ENCODE measurements at regions not wholly inside any gene's neighbourhood (a gene's known extent, or its start where the extent isn't known, plus 50 kb on each side); places are given as distances from the start of the nearest gene placed in this dataset.

- no peak for DNase-seq (ENCODE audit: low read depth in 2 of 2)
Observed at GRCh38 chr16:80489173-80489572, 51.6 kb upstream of the DYNLRB2 start.

GRCh38 chr16:80488167-80488566 is 52.6 kb upstream of the DYNLRB2 start:
- DNase-seq (ENCODE audit: low read depth in 2 of 2), result no peak

GRCh38 chr16:80480664-80481063 is 60.1 kb upstream of the DYNLRB2 start:
- no peak for DNase-seq (ENCODE audit: low read depth in 2 of 2)

GRCh38 chr16:80477838-80478237 is 63.0 kb upstream of the DYNLRB2 start:
- no peak for DNase-seq (ENCODE audit: low read depth in 2 of 2)

- DNase-seq (ENCODE audit: low read depth in 2 of 2), result no peak
Observed at GRCh38 chr16:80468029-80468428, 72.8 kb upstream of the DYNLRB2 start.

GRCh38 chr16:80466024-80466987 is 74.5 kb upstream of the DYNLRB2 start:
- peak; percentile 41 to 44 for DNase-seq (ENCODE audit: low read depth in 2 of 2)

- DNase-seq (ENCODE audit: low read depth in 2 of 2), result no peak
Observed at GRCh38 chr16:80463751-80464495, 76.9 kb upstream of the DYNLRB2 start.

GRCh38 chr16:80463326-80463725 is 77.5 kb upstream of the DYNLRB2 start:
- no peak for DNase-seq (ENCODE audit: low read depth in 2 of 2)

GRCh38 chr16:80462917-80463316 is 77.9 kb upstream of the DYNLRB2 start:
- DNase-seq (ENCODE audit: low read depth in 2 of 2), result no peak

- no peak for DNase-seq (ENCODE audit: low read depth in 2 of 2)
Observed at GRCh38 chr16:80460988-80461387, 79.8 kb upstream of the DYNLRB2 start.

GRCh38 chr16:80459966-80460365 is 80.8 kb upstream of the DYNLRB2 start:
- DNase-seq (ENCODE audit: low read depth in 2 of 2), result no peak

- no peak for DNase-seq (ENCODE audit: low read depth in 2 of 2)
Observed at GRCh38 chr16:80459331-80459777, 81.4 kb upstream of the DYNLRB2 start.

- DNase-seq (ENCODE audit: low read depth in 2 of 2), result no peak
Observed at GRCh38 chr16:80457871-80458270, 82.9 kb upstream of the DYNLRB2 start.

GRCh38 chr16:80454802-80455201 is 86.0 kb upstream of the DYNLRB2 start:
- DNase-seq (ENCODE audit: low read depth in 2 of 2), result no peak

- no peak for DNase-seq (ENCODE audit: low read depth in 2 of 2)
Observed at GRCh38 chr16:80449392-80449791, 91.4 kb upstream of the DYNLRB2 start.

GRCh38 chr16:80447241-80447640 is 93.6 kb upstream of the DYNLRB2 start:
- no peak for DNase-seq (ENCODE audit: low read depth in 2 of 2)

GRCh38 chr16:80442779-80443178 is 98.0 kb upstream of the DYNLRB2 start:
- DNase-seq (ENCODE audit: low read depth in 2 of 2), result no peak

- no peak for DNase-seq (ENCODE audit: low read depth in 2 of 2)
Observed at GRCh38 chr16:80441935-80442334, 98.9 kb upstream of the DYNLRB2 start.

GRCh38 chr16:80440667-80441066 is 100.1 kb upstream of the DYNLRB2 start:
- DNase-seq (ENCODE audit: low read depth in 2 of 2), result no peak

- DNase-seq (ENCODE audit: low read depth in 2 of 2), result no peak
Observed at GRCh38 chr16:80437707-80438106, 103.1 kb upstream of the DYNLRB2 start.

- no peak for DNase-seq (ENCODE audit: low read depth in 2 of 2)
Observed at GRCh38 chr16:80436510-80436909, 104.3 kb upstream of the DYNLRB2 start.

- DNase-seq (ENCODE audit: low read depth in 2 of 2), result no peak
Observed at GRCh38 chr16:80433623-80434022, 107.2 kb upstream of the DYNLRB2 start.

GRCh38 chr16:80427795-80428194 is 113.0 kb upstream of the DYNLRB2 start:
- no peak for DNase-seq (ENCODE audit: low read depth in 2 of 2)
